ENCODE measurements at regions not wholly inside any gene's neighbourhood (a gene's known extent, or its start where the extent isn't known, plus 50 kb on each side); places are given as distances from the start of the nearest gene placed in this dataset.

GRCh38 chr5:4862500-4862899, 277.6 kb upstream of the ADAMTS16 start:
- H3K4me2 ChIP-seq, result no peak overlapping the region
- 2% methylated on average over 1 of the region's 1 CpG for WGBS (ENCODE audit: missing lambda C conversion rate)
- FAIRE-seq, result peak; percentile 79
- ATAC-seq, result peak in 1 of 2 experiments; percentile 39; a peak in 1 of 6 replicates
- no peak overlapping the region for H3K27ac ChIP-seq
- TF ChIP-seq CTCF (IDR thresholded peaks at IDR 0.05), result peak; percentile 70
- peak; percentile 65 for TF ChIP-seq SMC3 (IDR thresholded peaks at IDR 0.05)
- no peak for TF ChIP-seq CBX8 (IDR thresholded peaks at IDR 0.05)
- peak; percentile 81 to 83 for TF ChIP-seq RAD21 (conservative IDR thresholded peaks at IDR 0.05 in 1 of 2, IDR thresholded peaks at IDR 0.05 in 1 of 2)
- no peak for TF ChIP-seq BCL3 (IDR thresholded peaks at IDR 0.05)
- peak; percentile 20 to 50 for DNase-seq (ENCODE audit: low read depth in 1 of 2, low spot score in 1 of 2)
- ChIA-PET CTCF (interaction anchor here (0.7 to 2.3 kb wide), 13 partner anchors 9 to 1222 kb away, joined by 3 to 8 read pairs (median 4); no protein-coding TSS in a partner anchor), POLR2A (no interaction called here)
- H3K4me3 ChIP-seq, result no peak overlapping the region
- H3K4me1 ChIP-seq, result no peaks in the 10 kb centered on the region
- H3K9me3 ChIP-seq, result no peaks in the 10 kb centered on the region

GRCh38 chr5:4866131-4866659, 273.9 kb upstream of the ADAMTS16 start:
- POLR2A ChIA-PET, result no interaction called here
- ATAC-seq (no peak), DNase-seq (ENCODE audit: low read depth in 1 of 2, low spot score in 1 of 2) (no peak), FAIRE-seq (no peak)
- Histone ChIP-seq H3K4me3 (no peak overlapping the region), H3K4me2 (no peak overlapping the region), H3K4me1 (no peaks in the 10 kb centered on the region), H3K27ac (no peak overlapping the region), H3K9me3 (no peaks in the 10 kb centered on the region)
- WGBS (ENCODE audit: missing lambda C conversion rate), result 80% methylated on average over 46 of the region's 49 CpGs
- CTCF ChIA-PET, result interaction anchor here (4.6 to 4.7 kb wide), 2 partner anchors 12 to 552 kb away, joined by 30 to 42 read pairs; no protein-coding TSS in a partner anchor
- no peak for TF ChIP-seq FOSB (CRISPR knock-in tag; IDR thresholded peaks at IDR 0.05)
- TF ChIP-seq PBX3 (IDR thresholded peaks at IDR 0.05), result no peak
- TF ChIP-seq TP53 (CRISPR knock-in tag; IDR thresholded peaks at IDR 0.05), result no peak

- H3K9me3 ChIP-seq, result no peaks in the 10 kb centered on the region
- H3K4me1 ChIP-seq, result no peaks in the 10 kb centered on the region
- 78% methylated on average over 17 of the region's 21 CpGs for WGBS (ENCODE audit: missing lambda C conversion rate)
- POLR2A ChIA-PET, result no interaction called here
- H3K4me3 ChIP-seq, result no peak overlapping the region
- no peak overlapping the region for H3K4me2 ChIP-seq
- FAIRE-seq (no peak), ATAC-seq (no peak), DNase-seq (ENCODE audit: low read depth in 1 of 2, low spot score in 1 of 2) (no peak)
- no peak overlapping the region for H3K27ac ChIP-seq
- TF ChIP-seq E2F6 (IDR thresholded peaks at IDR 0.05; ENCODE audit: borderline replicate concordance, low read depth) (no peak), HDAC2 (IDR thresholded peaks at IDR 0.05) (no peak), CHD4 (IDR thresholded peaks at IDR 0.05; ENCODE audit: borderline replicate concordance) (no peak), PBX3 (IDR thresholded peaks at IDR 0.05) (no peak), MAZ (IDR thresholded peaks at IDR 0.05; ENCODE audit: borderline replicate concordance, low read depth, low read length) (no peak), SMC3 (IDR thresholded peaks at IDR 0.05) (no peak), RAD21 (conservative IDR thresholded peaks at IDR 0.05 in 1 of 2, IDR thresholded peaks at IDR 0.05 in 1 of 2) (no peak), KDM1A (IDR thresholded peaks at IDR 0.05; ENCODE audit: low read depth) (no peak), POLR2AphosphoS2 (conservative IDR thresholded peaks at IDR 0.05; ENCODE audit: low read length) (no peak), ZSCAN20 (CRISPR knock-in tag; IDR thresholded peaks at IDR 0.05) (no peak), MAFK (IDR thresholded peaks at IDR 0.05; ENCODE audit: partially characterized antibody) (no peak), HMGXB4 (CRISPR knock-in tag; IDR thresholded peaks at IDR 0.05; ENCODE audit: borderline replicate concordance) (no peak)
- CTCF ChIA-PET, result interaction anchor here (2.2 to 4.7 kb wide), 3 partner anchors 12 to 551 kb away, joined by 6 to 42 read pairs (median 30); no protein-coding TSS in a partner anchor
These were observed 273.3 kb upstream of the ADAMTS16 start for GRCh38 chr5:4866817-4867216.
